GM20431 (cell line): ENCODE measurements at regions not wholly inside any gene's neighbourhood (a gene's known extent, or its start where the extent isn't known, plus 50 kb on each side); places are given as distances from the start of the nearest gene placed in this dataset.

Experiments used
- in situ Hi-C: fragments of 300-500 bp; cut with MseI, MboI; formaldehyde crosslinking; loops from one replicate; pipeline ENCODE4 v1.15.0; 2020; ENCODE audit warnings: low sequenced_read_pairs; ENCODE audit not compliant: unreplicated experiment

GRCh38 chr9:22381170-22381569 is 65.5 kb upstream of the DMRTA1 start:
- in situ Hi-C loops = no loop called here

- in situ Hi-C loops = no loop called here
Measured at GRCh38 chr9:22382331-22382730, 64.3 kb upstream of the DMRTA1 start.

- in situ Hi-C loops = no loop called here
Measured at GRCh38 chr9:22383718-22384117, 62.9 kb upstream of the DMRTA1 start.

- in situ Hi-C loops = no loop called here
Measured at GRCh38 chr9:22389271-22389670, 57.4 kb upstream of the DMRTA1 start.

- in situ Hi-C loops = no loop called here
Measured at GRCh38 chr9:22392523-22392922, 54.1 kb upstream of the DMRTA1 start.

- in situ Hi-C loops = no loop called here
Measured at GRCh38 chr9:22395687-22396141, 50.9 kb upstream of the DMRTA1 start.
